HepG2 (cell line): ENCODE measurements at regions not wholly inside any gene's neighbourhood (a gene's known extent, or its start where the extent isn't known, plus 50 kb on each side); places are given as distances from the start of the nearest gene placed in this dataset.
A peak's percentile ranks its signal among the peaks of the same experiment; 100 is the strongest.

Experiments
- ATAC-seq: fragments of 200-7000 bp; cut with Tn5 transposase; 3 replicates; pipeline ENCODE4 v1.9.1; 2020; ENCODE audit warnings: mild to moderate bottlenecking, moderate library complexity
- BruUV-seq: library from RNA; stranded (reverse); fragments of 400-500 nt; replicated peaks from 2 replicates; lab custom pipeline; 2021; lab: Mats Ljungman, UMichigan
- CTCF ChIA-PET: fragments of 300-600 bp; formaldehyde crosslinking; extraction: SDS; loops from one replicate; lab custom pipeline; 2021; ENCODE audit warnings: low total read pairs, inconsistent platforms, low intra/inter-chr PET ratio; lab: Yijun Ruan, JAX
- POLR2A ChIA-PET: fragments of 350-600 bp; sonication (Branson Sonifier 250); formaldehyde crosslinking; loops from one replicate; lab custom pipeline; 2020; ENCODE audit warnings: antibody characterized with exemption, inconsistent platforms; lab: Yijun Ruan, JAX
- DNase-seq: peaks from one replicate; pipeline ENCODE4 v3.0.0-alpha.2; 2015; ENCODE audit warnings: low spot score
- FAIRE-seq: peaks from 3 replicates; lab custom pipeline; 2011; peaks lifted over from hg19 to GRCh38; lab: Jason Lieb, UNC
- H2AFZ ChIP-seq: one replicate; pipeline ENCODE4 v1.6.1; 2011; ENCODE audit warnings: low read length, inconsistent platforms
- H3K27ac ChIP-seq: fragments of 300-600 bp; 3 replicates; pipeline ENCODE4 v1.8.0; 2011; ENCODE audit warnings: mixed run types, mild to moderate bottlenecking, mixed read lengths, low read length, inconsistent platforms; ENCODE audit not compliant: insufficient read depth; ENCODE audit errors: extremely low read length
- H3K27me3 ChIP-seq, 2 experiments: fragments of 200-600 bp in 1 of 2; 2 replicates in 1 of 2; 3 replicates in 1 of 2; pipeline versions ENCODE4 v1.6.0 to v1.8.0; 2011; ENCODE audit warnings: low read length in 2 of 2, mild to moderate bottlenecking in 2 of 2, moderate library complexity in 2 of 2, inconsistent platforms in 1 of 2; ENCODE audit not compliant: insufficient read depth in 2 of 2, control insufficient read depth in 1 of 2
- H3K36me3 ChIP-seq, 2 experiments: fragments of 200-600 bp in 1 of 2; replicated peaks in 1 of 2; 2 replicates in 1 of 2; 3 replicates in 1 of 2; pipeline versions ENCODE4 v1.5.1 to v1.8.0; 2011; ENCODE audit warnings: low read length in 2 of 2, inconsistent platforms in 1 of 2; ENCODE audit not compliant: insufficient read depth in 2 of 2, control insufficient read depth in 1 of 2
- H3K4me1 ChIP-seq: 2 replicates; pipeline ENCODE4 v1.5.1; 2012; ENCODE audit warnings: low read length, inconsistent platforms; ENCODE audit not compliant: insufficient read depth
- H3K4me2 ChIP-seq: 2 replicates; pipeline ENCODE4 v1.6.0; 2011; ENCODE audit warnings: low read depth, low read length, inconsistent platforms
- H3K4me3 ChIP-seq, 3 experiments: fragments of 200-600 bp in 1 of 3; sonication (generic), shearing (Covaris generic) in 1 of 3; replicated peaks in 1 of 3; 2 replicates each; pipeline ENCODE4 v1.5.1; 2011 to 2016; ENCODE audit warnings: low read length in 3 of 3, inconsistent platforms in 2 of 3, low read depth in 2 of 3, mild to moderate bottlenecking in 2 of 3, control low read depth in 1 of 3, mixed read lengths in 1 of 3; ENCODE audit not compliant: insufficient read depth in 1 of 3
- H3K79me2 ChIP-seq: one replicate; pipeline ENCODE4 v1.6.1; 2011; ENCODE audit warnings: low read length, inconsistent platforms; ENCODE audit not compliant: insufficient read depth
- H3K9ac ChIP-seq: 2 replicates; pipeline ENCODE4 v1.6.0; 2011; ENCODE audit warnings: mild to moderate bottlenecking, low read depth, low read length, inconsistent platforms; ENCODE audit not compliant: insufficient read depth
- H3K9me3 ChIP-seq: 2 replicates; pipeline ENCODE4 v1.5.1; 2012; ENCODE audit warnings: mild to moderate bottlenecking, low read length
- H4K20me1 ChIP-seq: 2 replicates; pipeline ENCODE4 v1.6.0; 2011; ENCODE audit warnings: inconsistent platforms, mild to moderate bottlenecking, low read length, moderate library complexity; ENCODE audit not compliant: insufficient read depth
- KMT2A ChIP-seq: sonication (generic); formaldehyde crosslinking; IDR thresholded peaks from 2 replicates; pipeline ENCODE4 v1.4.0; 2020; ENCODE audit warnings: missing genetic modification reagents
- MAFF ChIP-seq: IDR thresholded peaks from 2 replicates; pipeline ENCODE4 v1.6.1; 2011; ENCODE audit warnings: low read depth, low read length, improper control_type of control experiment
- MAFK ChIP-seq, 2 experiments: IDR thresholded peaks in 1 of 2; conservative IDR thresholded peaks in 1 of 2; 2 replicates each; pipeline ENCODE4 v1.6.1; 2011; ENCODE audit warnings: improper control_type of control experiment in 2 of 2, low read length in 2 of 2
- PRMT3 ChIP-seq: sonication (generic); formaldehyde crosslinking; IDR thresholded peaks from 2 replicates; pipeline ENCODE4 v1.8.1; 2022; ENCODE audit warnings: low read depth, mild to moderate bottlenecking, moderate library complexity, missing genetic modification reagents, borderline replicate concordance
- ZNF253 ChIP-seq: sonication (generic); formaldehyde crosslinking; IDR thresholded peaks from 2 replicates; pipeline ENCODE4 v1.8.0; 2022; ENCODE audit warnings: mild to moderate bottlenecking, missing genetic modification reagents, borderline replicate concordance
- ZNF432 ChIP-seq: sonication (generic); formaldehyde crosslinking; IDR thresholded peaks from 2 replicates; pipeline ENCODE4 v1.5.0; 2020; ENCODE audit warnings: missing genetic modification reagents, mild to moderate bottlenecking, borderline replicate concordance
- ZNF703 ChIP-seq: sonication (generic); formaldehyde crosslinking; IDR thresholded peaks from 2 replicates; pipeline ENCODE4 v1.5.1; 2020; ENCODE audit warnings: missing genetic modification reagents, mild to moderate bottlenecking, moderate library complexity, borderline replicate concordance
- WGBS: methylation state at CpG from one replicate; pipeline ENCODE4 v1.1.6; 2017; ENCODE audit warnings: low lambda C conversion rate; 5-methylcytosine and 5-hydroxymethylcytosine counted together
- in situ Hi-C: cut with HindIII; loops from 2 replicates; pipeline ENCODE4 v1.10.0; 2017; ENCODE audit warnings: low pct_unique_long_range_greater_than_20kb; ENCODE audit not compliant: extremely low pct_ligation_motif_present
- intact Hi-C: fragments of 100-400 bp; cut with micrococcal nuclease; formaldehyde crosslinking; loops from one replicate; pipeline ENCODE4 v1.10.0; 2022; ENCODE audit not compliant: unreplicated experiment
- TF ChIP-seq, protein P1 (sequence below): sonication (generic); formaldehyde crosslinking; IDR thresholded peaks from 2 replicates; pipeline ENCODE4 v1.5.0; 2020; ENCODE audit warnings: missing genetic modification reagents, mild to moderate bottlenecking, borderline replicate concordance

DNA sequence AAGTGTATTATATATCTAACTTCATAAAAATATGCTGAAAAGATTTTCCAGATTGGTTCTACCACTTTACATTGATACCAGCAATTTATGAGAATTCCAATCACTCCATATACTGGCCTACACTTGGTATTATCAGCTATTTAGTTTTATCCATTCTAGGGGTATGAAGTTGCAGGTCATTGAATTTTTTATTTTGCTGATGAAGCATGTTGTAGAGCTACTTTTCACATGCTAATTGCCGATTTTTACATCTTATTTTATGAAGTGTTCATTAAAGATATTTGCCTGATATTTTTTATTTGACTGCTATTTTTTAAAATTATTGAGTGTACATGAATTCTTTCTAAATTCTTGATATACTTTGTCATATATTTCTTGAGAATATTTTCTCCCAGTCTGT is 542.1 kb downstream of the ADCYAP1 start:
- no peaks in the 10 kb centered on the region for H3K79me2 ChIP-seq
- WGBS: 0% methylated on average over 1 of the region's 1 CpG
- TF ChIP-seq ZNF253: no peak
- TF ChIP-seq, protein P1, sequence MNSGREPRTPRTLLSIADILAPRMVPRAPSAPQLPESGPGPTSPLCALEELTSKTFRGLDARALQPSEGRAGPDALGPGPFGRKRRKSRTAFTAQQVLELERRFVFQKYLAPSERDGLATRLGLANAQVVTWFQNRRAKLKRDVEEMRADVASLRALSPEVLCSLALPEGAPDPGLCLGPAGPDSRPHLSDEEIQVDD (CRISPR knock-in tag): no peak
- TF ChIP-seq ZNF432 (CRISPR knock-in tag): no peak
- peak; percentile 54 to 65 for TF ChIP-seq MAFK (conservative IDR thresholded peaks at IDR 0.05 in 1 of 2, IDR thresholded peaks at IDR 0.05 in 1 of 2; ENCODE audit: low read length in 2 of 2)
- no peak for TF ChIP-seq PRMT3 (CRISPR knock-in tag)
- peak; percentile 51; the same call in 1 of the 2 replicates for TF ChIP-seq MAFF
- TF ChIP-seq KMT2A (CRISPR knock-in tag): no peak
- TF ChIP-seq, all 625 proteins: peak for 2
- H3K27ac ChIP-seq: no peak overlapping the region
- H3K9me3 ChIP-seq: no peaks in the 10 kb centered on the region; the same call in 1 of the 2 replicates
- no peak for DNase-seq
- BruUV-seq: no TSS peak
- no peak overlapping the region for H3K4me2 ChIP-seq
- POLR2A ChIA-PET: no interaction called here
- no peak overlapping the region for H3K9ac ChIP-seq
- ATAC-seq: no peak
- no peak overlapping the region for H3K4me3 ChIP-seq
- no peak overlapping the region for H2AFZ ChIP-seq
- FAIRE-seq: no peak
- intact Hi-C loops: no loop called here
- in situ Hi-C loops: no loop called here
- CTCF ChIA-PET: no interaction called here
- no peaks in the 10 kb centered on the region for H4K20me1 ChIP-seq
- no peaks in the 10 kb centered on the region; a peak in 1 of 5 replicates for H3K27me3 ChIP-seq
- no peaks in the 10 kb centered on the region for H3K4me1 ChIP-seq
- H3K36me3 ChIP-seq: no peaks in the 10 kb centered on the region

DNA sequence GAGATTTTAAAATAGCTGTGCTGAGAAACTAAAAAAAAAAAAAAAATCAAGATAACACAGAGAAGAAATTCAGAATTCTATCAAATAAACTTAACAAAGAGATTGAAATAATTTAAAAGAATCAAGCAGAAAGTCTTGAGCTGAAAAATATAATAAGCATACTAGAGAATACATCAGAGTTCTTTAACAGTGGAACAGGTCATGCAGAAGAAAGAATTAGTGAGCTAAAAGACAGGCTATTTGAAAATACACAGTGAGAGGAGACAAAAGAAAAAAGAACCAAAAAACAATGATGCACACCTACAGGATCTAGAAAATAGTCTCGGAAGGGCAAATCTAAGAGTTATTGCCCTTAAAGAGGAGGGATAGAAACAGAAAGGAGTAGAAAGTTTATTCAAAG is 548.1 kb downstream of the ADCYAP1 start:
- H3K27me3 ChIP-seq: no peaks in the 10 kb centered on the region
- no peak for TF ChIP-seq ZNF703 (CRISPR knock-in tag)
- H3K9ac ChIP-seq: no peak overlapping the region
- FAIRE-seq: no peak
- peaks cover 5% of the 10 kb centered on the region; the same call in 1 of the 2 replicates for H3K9me3 ChIP-seq
- in situ Hi-C loops: no loop called here
- 0% methylated on average over 1 of the region's 1 CpG for WGBS
- no peak for DNase-seq
- H3K36me3 ChIP-seq: no peaks in the 10 kb centered on the region
- ATAC-seq: no peak
- no peak overlapping the region for H2AFZ ChIP-seq
- H3K4me1 ChIP-seq: no peaks in the 10 kb centered on the region
- no peaks in the 10 kb centered on the region for H4K20me1 ChIP-seq
- ChIA-PET POLR2A (no interaction called here), CTCF (no interaction called here)
- no peak overlapping the region for H3K4me3 ChIP-seq
- no peaks in the 10 kb centered on the region for H3K79me2 ChIP-seq
- H3K4me2 ChIP-seq: no peak overlapping the region
- H3K27ac ChIP-seq: no peak overlapping the region
- BruUV-seq: no TSS peak
- intact Hi-C loops: no loop called here
